ENCODE measurements at regions not wholly inside any gene's neighbourhood (a gene's known extent, or its start where the extent isn't known, plus 50 kb on each side); places are given as distances from the start of the nearest gene placed in this dataset.

- Histone ChIP-seq H3K4me1 (ENCODE audit: control insufficient read depth in 4 of 4, insufficient read depth in 4 of 4, low read length in 3 of 4) (no peaks in the 10 kb centered on the region), H3K4me3 (ENCODE audit: low read depth in 1 of 3, low read length in 3 of 3) (no peak overlapping the region), H3K36me3 (ENCODE audit: control insufficient read depth in 4 of 4, insufficient read depth in 3 of 4, low read depth in 1 of 4, low read length in 3 of 4) (no peaks in the 10 kb centered on the region), H3K9ac (ENCODE audit: low read depth in 1 of 2, low read length in 2 of 2) (no peak overlapping the region), H3K9me3 (ENCODE audit: control insufficient read depth in 4 of 4, low read length in 3 of 4) (no peaks in the 10 kb centered on the region), H3K27me3 (ENCODE audit: control insufficient read depth in 4 of 4, insufficient read depth in 4 of 4, low read length in 3 of 4) (no peaks in the 10 kb centered on the region), H3K27ac (ENCODE audit: low read depth in 1 of 2, low read length in 2 of 2) (no peak overlapping the region)
- TF ChIP-seq HNF4G (IDR thresholded peaks at IDR 0.05) (no peak), GABPA (IDR thresholded peaks at IDR 0.05 in 1 of 2, conservative IDR thresholded peaks at IDR 0.05 in 1 of 2) (no peak), HNF4A (conservative IDR thresholded peaks at IDR 0.05) (no peak), JUND (IDR thresholded peaks at IDR 0.05) (no peak), CTCF (IDR thresholded peaks at IDR 0.05; ENCODE audit: low read depth, low read length, missing input control) (no peak), FOXA1 (IDR thresholded peaks at IDR 0.05) (no peak), TAF1 (conservative IDR thresholded peaks at IDR 0.05) (no peak), RXRA (IDR thresholded peaks at IDR 0.05) (no peak), EGR1 (IDR thresholded peaks at IDR 0.05; ENCODE audit: low read depth in 2 of 2) (no peak), NR2F2 (IDR thresholded peaks at IDR 0.05) (no peak), RAD21 (IDR thresholded peaks at IDR 0.05) (no peak), FOXA2 (IDR thresholded peaks at IDR 0.05) (no peak), YY1 (IDR thresholded peaks at IDR 0.05) (no peak), SP1 (IDR thresholded peaks at IDR 0.05) (no peak)
- TF ChIP-seq, protein P1, sequence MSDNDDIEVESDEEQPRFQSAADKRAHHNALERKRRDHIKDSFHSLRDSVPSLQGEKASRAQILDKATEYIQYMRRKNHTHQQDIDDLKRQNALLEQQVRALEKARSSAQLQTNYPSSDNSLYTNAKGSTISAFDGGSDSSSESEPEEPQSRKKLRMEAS (IDR thresholded peaks at IDR 0.05): no peak
- TF ChIP-seq, protein P2, sequence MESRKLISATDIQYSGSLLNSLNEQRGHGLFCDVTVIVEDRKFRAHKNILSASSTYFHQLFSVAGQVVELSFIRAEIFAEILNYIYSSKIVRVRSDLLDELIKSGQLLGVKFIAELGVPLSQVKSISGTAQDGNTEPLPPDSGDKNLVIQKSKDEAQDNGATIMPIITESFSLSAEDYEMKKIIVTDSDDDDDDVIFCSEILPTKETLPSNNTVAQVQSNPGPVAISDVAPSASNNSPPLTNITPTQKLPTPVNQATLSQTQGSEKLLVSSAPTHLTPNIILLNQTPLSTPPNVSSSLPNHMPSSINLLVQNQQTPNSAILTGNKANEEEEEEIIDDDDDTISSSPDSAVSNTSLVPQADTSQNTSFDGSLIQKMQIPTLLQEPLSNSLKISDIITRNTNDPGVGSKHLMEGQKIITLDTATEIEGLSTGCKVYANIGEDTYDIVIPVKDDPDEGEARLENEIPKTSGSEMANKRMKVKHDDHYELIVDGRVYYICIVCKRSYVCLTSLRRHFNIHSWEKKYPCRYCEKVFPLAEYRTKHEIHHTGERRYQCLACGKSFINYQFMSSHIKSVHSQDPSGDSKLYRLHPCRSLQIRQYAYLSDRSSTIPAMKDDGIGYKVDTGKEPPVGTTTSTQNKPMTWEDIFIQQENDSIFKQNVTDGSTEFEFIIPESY (IDR thresholded peaks at IDR 0.05): no peak
- TF ChIP-seq, protein P3, sequence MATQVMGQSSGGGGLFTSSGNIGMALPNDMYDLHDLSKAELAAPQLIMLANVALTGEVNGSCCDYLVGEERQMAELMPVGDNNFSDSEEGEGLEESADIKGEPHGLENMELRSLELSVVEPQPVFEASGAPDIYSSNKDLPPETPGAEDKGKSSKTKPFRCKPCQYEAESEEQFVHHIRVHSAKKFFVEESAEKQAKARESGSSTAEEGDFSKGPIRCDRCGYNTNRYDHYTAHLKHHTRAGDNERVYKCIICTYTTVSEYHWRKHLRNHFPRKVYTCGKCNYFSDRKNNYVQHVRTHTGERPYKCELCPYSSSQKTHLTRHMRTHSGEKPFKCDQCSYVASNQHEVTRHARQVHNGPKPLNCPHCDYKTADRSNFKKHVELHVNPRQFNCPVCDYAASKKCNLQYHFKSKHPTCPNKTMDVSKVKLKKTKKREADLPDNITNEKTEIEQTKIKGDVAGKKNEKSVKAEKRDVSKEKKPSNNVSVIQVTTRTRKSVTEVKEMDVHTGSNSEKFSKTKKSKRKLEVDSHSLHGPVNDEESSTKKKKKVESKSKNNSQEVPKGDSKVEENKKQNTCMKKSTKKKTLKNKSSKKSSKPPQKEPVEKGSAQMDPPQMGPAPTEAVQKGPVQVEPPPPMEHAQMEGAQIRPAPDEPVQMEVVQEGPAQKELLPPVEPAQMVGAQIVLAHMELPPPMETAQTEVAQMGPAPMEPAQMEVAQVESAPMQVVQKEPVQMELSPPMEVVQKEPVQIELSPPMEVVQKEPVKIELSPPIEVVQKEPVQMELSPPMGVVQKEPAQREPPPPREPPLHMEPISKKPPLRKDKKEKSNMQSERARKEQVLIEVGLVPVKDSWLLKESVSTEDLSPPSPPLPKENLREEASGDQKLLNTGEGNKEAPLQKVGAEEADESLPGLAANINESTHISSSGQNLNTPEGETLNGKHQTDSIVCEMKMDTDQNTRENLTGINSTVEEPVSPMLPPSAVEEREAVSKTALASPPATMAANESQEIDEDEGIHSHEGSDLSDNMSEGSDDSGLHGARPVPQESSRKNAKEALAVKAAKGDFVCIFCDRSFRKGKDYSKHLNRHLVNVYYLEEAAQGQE (IDR thresholded peaks at IDR 0.05): no peak
- TF ChIP-seq, protein P4, sequence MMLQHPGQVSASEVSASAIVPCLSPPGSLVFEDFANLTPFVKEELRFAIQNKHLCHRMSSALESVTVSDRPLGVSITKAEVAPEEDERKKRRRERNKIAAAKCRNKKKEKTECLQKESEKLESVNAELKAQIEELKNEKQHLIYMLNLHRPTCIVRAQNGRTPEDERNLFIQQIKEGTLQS (IDR thresholded peaks at IDR 0.05): no peak
- no peak for DNase-seq (ENCODE audit: low spot score)
- 61% methylated on average over 5 of the region's 5 CpGs for WGBS
Observed at GRCh38 chr1:189530162-189530561, 947.5 kb downstream of the BRINP3 start.

Measured in liver (tissue), 8 donors.